ENCODE measurements at regions not wholly inside any gene's neighbourhood (a gene's known extent, or its start where the extent isn't known, plus 50 kb on each side); places are given as distances from the start of the nearest gene placed in this dataset.

DNA sequence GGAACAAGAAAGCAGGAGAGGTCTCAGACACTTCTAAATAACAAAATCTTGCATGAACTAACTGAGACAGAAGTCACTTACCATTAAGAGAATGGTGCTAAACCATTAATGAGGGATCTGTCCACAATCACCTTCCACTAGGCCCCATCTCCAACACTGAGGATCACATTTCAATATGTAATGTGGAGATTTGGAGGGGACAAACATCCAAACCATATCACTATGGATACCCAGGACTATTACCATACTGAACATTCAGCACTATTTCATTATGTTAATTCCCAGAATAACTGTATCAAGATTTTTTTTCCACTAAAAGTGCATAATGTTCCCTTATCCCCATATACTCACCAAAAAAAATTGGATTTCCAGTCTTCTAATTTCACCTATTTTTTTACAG is 491.8 kb downstream of the LMO7 start:
- Histone ChIP-seq H3K9ac (ENCODE audit: insufficient read depth in 1 of 2, low read length in 2 of 2) (no peak overlapping the region), H3K36me3 (ENCODE audit: control insufficient read depth in 4 of 4, insufficient read depth in 4 of 4, low read length in 4 of 4) (no peaks in the 10 kb centered on the region), H3K9me3 (ENCODE audit: control insufficient read depth in 4 of 4, insufficient read depth in 3 of 4, low read length in 3 of 4) (peaks cover 0 to 19% (median 7%) of the 10 kb centered on the region in 4 donors), H3K27me3 (ENCODE audit: control insufficient read depth in 3 of 3, insufficient read depth in 3 of 3, low read length in 2 of 3) (no peaks in the 10 kb centered on the region), H3K27ac (ENCODE audit: low read depth in 1 of 2, low read length in 1 of 2) (no peak overlapping the region), H3K4me3 (no peak overlapping the region), H3K4me1 (ENCODE audit: control insufficient read depth in 5 of 5, insufficient read depth in 5 of 5, low read length in 5 of 5) (peaks cover 0 to 6% (median 0%) of the 10 kb centered on the region in 5 donors)
- TF ChIP-seq, protein P1, sequence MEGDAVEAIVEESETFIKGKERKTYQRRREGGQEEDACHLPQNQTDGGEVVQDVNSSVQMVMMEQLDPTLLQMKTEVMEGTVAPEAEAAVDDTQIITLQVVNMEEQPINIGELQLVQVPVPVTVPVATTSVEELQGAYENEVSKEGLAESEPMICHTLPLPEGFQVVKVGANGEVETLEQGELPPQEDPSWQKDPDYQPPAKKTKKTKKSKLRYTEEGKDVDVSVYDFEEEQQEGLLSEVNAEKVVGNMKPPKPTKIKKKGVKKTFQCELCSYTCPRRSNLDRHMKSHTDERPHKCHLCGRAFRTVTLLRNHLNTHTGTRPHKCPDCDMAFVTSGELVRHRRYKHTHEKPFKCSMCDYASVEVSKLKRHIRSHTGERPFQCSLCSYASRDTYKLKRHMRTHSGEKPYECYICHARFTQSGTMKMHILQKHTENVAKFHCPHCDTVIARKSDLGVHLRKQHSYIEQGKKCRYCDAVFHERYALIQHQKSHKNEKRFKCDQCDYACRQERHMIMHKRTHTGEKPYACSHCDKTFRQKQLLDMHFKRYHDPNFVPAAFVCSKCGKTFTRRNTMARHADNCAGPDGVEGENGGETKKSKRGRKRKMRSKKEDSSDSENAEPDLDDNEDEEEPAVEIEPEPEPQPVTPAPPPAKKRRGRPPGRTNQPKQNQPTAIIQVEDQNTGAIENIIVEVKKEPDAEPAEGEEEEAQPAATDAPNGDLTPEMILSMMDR (IDR thresholded peaks at IDR 0.05; ENCODE audit: control extremely low read depth, extremely low read depth), result no peak
- no peak for DNase-seq
- no peak for ATAC-seq (ENCODE audit: insufficient read depth, low FRiP score)

DNA sequence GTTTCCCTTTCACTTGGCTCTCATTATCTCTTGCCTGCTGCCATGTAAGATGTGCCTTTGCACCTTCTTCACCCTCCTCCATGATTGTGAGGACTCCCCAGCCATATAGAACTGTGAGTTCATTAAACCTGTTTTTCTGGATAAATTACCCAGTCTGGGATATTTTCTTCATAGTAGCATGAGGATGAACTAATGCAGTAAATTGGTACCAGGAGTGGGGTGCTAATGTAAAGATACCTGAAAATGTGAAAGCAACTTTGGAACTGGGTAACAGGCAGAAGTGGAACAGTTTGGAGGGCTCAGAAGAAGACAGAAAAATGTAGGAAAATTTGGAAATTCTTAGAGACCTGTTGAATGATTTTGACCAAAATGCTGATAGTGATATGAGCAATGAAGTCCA is 487.4 kb downstream of the LMO7 start:
- no peaks in the 10 kb centered on the region for H3K27me3 ChIP-seq (ENCODE audit: control insufficient read depth in 3 of 3, insufficient read depth in 3 of 3, low read length in 2 of 3)
- ATAC-seq (ENCODE audit: insufficient read depth, low FRiP score), result no peak

DNA sequence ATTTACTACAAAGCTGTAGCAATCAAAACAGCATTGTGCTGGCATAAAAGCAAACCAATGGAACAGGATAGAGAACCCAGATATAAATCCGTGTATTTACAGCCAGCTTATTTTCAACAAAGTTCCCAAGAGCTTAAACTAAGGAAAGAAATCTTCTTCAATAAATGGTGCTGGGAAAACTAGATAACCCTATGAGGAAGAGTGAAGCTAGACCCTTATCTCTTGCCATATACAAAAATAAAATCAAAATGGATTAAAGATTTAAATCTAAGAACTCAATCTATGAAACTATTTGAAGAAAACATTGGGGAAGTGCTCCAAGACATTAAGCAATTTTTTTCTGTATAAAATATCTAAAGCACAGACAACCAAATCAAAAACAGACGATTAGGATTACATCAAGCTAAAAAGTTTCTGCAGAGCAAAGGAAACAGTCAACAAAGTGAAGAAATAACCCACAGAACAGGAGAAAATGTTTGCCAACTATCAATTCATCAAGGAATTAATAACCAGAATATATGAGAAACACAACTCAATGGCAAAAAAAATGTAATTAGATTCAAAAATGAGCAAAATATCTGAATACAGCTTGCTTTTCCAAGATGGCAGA is 480.7 kb downstream of the LMO7 start:
- no peak overlapping the region for H3K9ac ChIP-seq (ENCODE audit: insufficient read depth in 1 of 2, low read length in 2 of 2)
- TF ChIP-seq, protein P1 (IDR thresholded peaks at IDR 0.05; ENCODE audit: control extremely low read depth, extremely low read depth), result no peak
- ATAC-seq (ENCODE audit: insufficient read depth, low FRiP score) (no peak), DNase-seq (peak in 2 of 3 donors; percentile 10 to 51)
- no peaks in the 10 kb centered on the region for H3K36me3 ChIP-seq (ENCODE audit: control insufficient read depth in 4 of 4, insufficient read depth in 4 of 4, low read length in 4 of 4)
- H3K27me3 ChIP-seq (ENCODE audit: control insufficient read depth in 3 of 3, insufficient read depth in 3 of 3, low read length in 2 of 3), result no peaks in the 10 kb centered on the region
- no peak overlapping the region for H3K4me3 ChIP-seq
- peaks cover 0 to 2% (median 0%) of the 10 kb centered on the region in 5 donors for H3K4me1 ChIP-seq (ENCODE audit: control insufficient read depth in 5 of 5, insufficient read depth in 5 of 5, low read length in 5 of 5)
- peaks cover 0 to 6% (median 2%) of the 10 kb centered on the region in 4 donors for H3K9me3 ChIP-seq (ENCODE audit: control insufficient read depth in 4 of 4, insufficient read depth in 3 of 4, low read length in 3 of 4)
- no peak overlapping the region for H3K27ac ChIP-seq (ENCODE audit: low read depth in 1 of 2, low read length in 1 of 2)
- WGBS, 2 donors, result 70 to 73% methylated on average over 2 of the region's 2 CpGs

More for the DNA sequence above, 487.4 kb downstream of the LMO7 start:
- Histone ChIP-seq H3K36me3 (ENCODE audit: control insufficient read depth in 4 of 4, insufficient read depth in 4 of 4, low read length in 4 of 4) (no peaks in the 10 kb centered on the region), H3K9ac (ENCODE audit: insufficient read depth in 1 of 2, low read length in 2 of 2) (no peak overlapping the region), H3K4me3 (no peak overlapping the region), H3K27ac (ENCODE audit: low read depth in 1 of 2, low read length in 1 of 2) (no peak overlapping the region), H3K4me1 (ENCODE audit: control insufficient read depth in 5 of 5, insufficient read depth in 5 of 5, low read length in 5 of 5) (no peaks in the 10 kb centered on the region), H3K9me3 (ENCODE audit: control insufficient read depth in 4 of 4, insufficient read depth in 3 of 4, low read length in 3 of 4) (peaks cover 0 to 19% (median 10%) of the 10 kb centered on the region in 4 donors)
- no peak for DNase-seq
- TF ChIP-seq, protein P1 (IDR thresholded peaks at IDR 0.05; ENCODE audit: control extremely low read depth, extremely low read depth), result no peak

DNA sequence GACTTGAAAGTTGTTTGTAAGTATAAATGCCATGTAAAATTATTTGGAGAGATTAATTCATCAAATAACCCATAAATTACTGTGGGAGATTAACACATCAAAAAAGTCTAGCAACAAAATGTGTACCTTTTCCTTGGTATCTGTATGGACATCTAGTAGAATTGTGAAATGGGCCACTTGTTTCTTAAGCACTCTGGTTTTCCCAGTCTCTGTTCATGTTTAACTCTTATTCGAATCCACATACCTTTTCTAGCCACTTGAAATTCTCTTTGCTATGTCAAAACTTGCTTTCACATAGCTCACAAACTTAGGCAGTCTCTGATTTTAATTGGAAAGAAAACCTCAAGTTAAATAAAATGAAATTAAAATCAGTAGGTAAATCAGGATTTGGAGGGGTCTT is 470.6 kb downstream of the LMO7 start:
- Histone ChIP-seq H3K4me3 (no peak overlapping the region), H3K9me3 (ENCODE audit: control insufficient read depth in 4 of 4, insufficient read depth in 3 of 4, low read length in 3 of 4) (no peaks in the 10 kb centered on the region), H3K9ac (ENCODE audit: insufficient read depth in 1 of 2, low read length in 2 of 2) (no peak overlapping the region), H3K27me3 (ENCODE audit: control insufficient read depth in 3 of 3, insufficient read depth in 3 of 3, low read length in 2 of 3) (no peaks in the 10 kb centered on the region), H3K36me3 (ENCODE audit: control insufficient read depth in 4 of 4, insufficient read depth in 4 of 4, low read length in 4 of 4) (no peaks in the 10 kb centered on the region), H3K27ac (ENCODE audit: low read depth in 1 of 2, low read length in 1 of 2) (no peak overlapping the region), H3K4me1 (ENCODE audit: control insufficient read depth in 5 of 5, insufficient read depth in 5 of 5, low read length in 5 of 5) (peaks cover 0 to 5% (median 0%) of the 10 kb centered on the region in 5 donors)
- ATAC-seq (ENCODE audit: insufficient read depth, low FRiP score), result no peak
- TF ChIP-seq, protein P1 (IDR thresholded peaks at IDR 0.05; ENCODE audit: control extremely low read depth, extremely low read depth), result no peak
- 0 to 50% methylated on average over 1 of the region's 1 CpG for WGBS, 2 donors
- DNase-seq, result peak in 2 of 3 donors; percentile 10 to 50

All from lung (tissue), 11 donors.